Stimulated activated CD4-positive, alpha-beta T cell treated with anti-CD3 and anti-CD28 coated beads, TNF-alpha, amount 100 ng/mL, for 48 hours (primary cell): ENCODE measurements at regions not wholly inside any gene's neighbourhood (a gene's known extent, or its start where the extent isn't known, plus 50 kb on each side); places are given as distances from the start of the nearest gene placed in this dataset.

Experiments
- DNase-seq, 3 donors: peaks; one replicate each; pipeline ENCODE4 v3.0.0-alpha.2; 2020; ENCODE audit warnings: low read depth in 3 of 3

DNA sequence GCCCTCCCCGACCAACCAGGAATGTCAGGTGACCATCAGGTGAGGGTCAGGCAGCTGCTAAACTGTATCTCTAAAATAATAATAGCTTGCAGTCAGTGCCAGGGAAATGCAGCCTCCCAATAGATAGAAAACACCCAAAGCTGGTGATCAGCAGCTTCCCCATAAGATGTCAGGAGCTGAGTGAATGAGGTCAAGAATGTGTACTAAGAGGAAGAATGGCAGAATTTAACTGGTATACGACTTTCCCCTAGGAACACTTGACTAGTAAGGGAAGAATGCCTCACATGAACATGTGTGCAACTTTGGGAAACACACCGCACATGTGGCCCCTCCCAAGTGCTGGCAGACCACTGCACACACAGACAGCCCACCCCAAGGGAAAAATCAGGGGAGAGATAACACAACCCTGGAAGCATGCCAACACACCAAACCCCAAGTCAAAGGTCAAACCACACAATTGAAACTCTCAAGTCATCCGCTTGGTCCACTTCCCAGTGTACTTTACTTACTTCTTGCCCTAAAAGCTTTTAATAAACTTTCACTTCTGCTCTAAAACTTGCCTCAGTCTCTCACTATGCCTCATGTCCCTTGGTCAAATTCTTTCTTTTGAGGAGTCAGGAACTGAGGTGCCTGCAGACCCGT, 806.5 kb downstream of the OTOL1 start:
- no peak for DNase-seq

DNA sequence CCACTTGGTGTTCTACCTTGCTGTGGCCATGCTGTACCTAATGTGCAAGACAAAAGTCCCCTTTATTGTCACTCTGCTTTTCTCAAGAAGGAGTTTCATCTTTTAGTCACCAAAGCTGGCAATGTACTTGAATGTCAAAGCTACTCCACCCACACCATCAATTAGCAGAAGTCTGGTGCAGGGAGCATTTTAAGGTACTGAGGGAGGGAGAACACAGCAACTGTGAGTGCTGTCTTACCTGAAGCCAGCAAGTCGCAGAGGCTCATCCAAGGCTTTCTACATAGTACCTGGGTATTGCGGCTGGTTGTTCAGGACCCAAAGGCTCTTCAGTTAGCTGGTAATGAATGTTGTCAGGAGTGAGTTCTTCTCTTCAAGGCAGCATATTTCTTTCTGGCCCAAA, 820.4 kb downstream of the OTOL1 start:
- DNase-seq = no peak

GRCh38 chr3:162328649-162329048, 832.0 kb downstream of the OTOL1 start:
- no peak for DNase-seq

DNA sequence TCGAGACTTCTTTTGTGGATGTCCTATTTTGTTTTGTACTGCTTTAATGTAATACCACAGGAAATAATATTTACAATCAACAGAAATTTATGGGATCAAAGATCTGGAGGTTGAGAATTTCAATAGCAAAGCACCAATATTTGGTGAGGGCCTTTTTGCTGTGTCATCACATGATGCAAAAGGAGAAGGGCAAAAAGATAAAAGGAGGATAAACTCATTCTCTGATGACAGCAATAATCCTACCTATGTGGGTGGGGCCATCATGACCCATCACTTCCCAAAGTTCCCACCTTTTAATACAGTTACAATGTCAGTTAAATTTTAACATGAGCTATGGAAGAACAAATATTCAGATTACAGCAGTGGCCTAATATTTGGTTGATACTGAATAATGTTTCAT, 832.9 kb downstream of the OTOL1 start:
- no peak for DNase-seq

DNA sequence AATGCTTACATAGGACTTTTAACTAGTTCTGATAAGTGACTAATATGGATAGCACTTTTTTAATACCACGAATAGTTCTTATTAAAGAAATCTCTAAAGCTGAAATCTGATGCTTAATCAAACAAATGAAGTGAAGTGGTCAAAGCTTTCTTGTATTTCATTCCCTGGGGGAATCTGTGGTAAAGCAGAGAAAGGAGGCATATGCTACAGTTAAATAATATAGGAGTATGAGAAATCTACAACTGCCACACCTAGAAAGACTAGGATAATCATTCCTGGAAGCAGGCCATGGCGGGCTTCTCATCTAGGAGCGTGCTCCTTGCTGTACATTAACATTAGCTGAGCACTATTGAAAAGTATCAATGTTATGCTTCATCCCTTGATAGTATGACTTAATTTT, 835.7 kb downstream of the OTOL1 start:
- no peak for DNase-seq

- DNase-seq = no peak
Measured at GRCh38 chr3:162334537-162334936, 837.9 kb downstream of the OTOL1 start.

DNA sequence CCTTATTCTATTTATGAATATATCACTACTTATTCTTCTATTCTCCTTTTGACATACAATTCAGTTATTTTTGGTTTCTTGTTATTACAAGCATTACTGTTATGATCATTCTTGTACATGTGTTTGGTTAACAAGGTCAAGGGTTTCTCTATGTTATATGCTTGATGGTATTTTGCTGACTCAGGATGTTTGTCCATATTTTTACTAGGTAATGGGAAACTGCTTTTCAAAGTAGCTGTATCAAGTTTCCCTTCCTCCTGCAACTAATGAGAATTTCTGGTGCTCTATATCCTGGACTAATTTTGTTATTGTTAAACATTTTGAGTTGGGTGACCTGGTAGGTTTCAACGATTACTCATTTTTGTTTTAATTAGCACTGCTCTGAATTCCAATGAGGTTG, 841.0 kb downstream of the OTOL1 start:
- no peak for DNase-seq

GRCh38 chr3:162338514-162338913, 841.9 kb downstream of the OTOL1 start:
- no peak for DNase-seq

DNA sequence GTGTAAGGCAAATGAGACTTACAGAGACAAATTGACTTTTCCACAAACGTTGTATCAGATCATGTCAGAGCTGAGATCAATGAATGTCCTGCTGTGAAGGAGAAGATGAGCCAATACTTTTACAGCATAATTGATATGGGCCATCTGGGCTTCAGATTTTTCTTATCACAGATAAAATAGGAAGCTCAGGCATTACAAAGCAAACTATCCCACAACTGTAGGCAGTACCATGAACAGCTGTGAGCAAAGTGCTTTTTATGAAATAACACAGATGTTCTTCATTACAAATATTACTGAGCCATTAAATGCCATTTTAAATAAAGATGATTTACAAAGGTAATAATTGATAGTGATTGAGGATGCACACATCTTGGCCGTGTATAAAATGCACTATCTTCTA, 852.3 kb downstream of the OTOL1 start:
- no peak for DNase-seq

GRCh38 chr3:162353414-162353813, 856.8 kb downstream of the OTOL1 start:
- DNase-seq = no peak

DNA sequence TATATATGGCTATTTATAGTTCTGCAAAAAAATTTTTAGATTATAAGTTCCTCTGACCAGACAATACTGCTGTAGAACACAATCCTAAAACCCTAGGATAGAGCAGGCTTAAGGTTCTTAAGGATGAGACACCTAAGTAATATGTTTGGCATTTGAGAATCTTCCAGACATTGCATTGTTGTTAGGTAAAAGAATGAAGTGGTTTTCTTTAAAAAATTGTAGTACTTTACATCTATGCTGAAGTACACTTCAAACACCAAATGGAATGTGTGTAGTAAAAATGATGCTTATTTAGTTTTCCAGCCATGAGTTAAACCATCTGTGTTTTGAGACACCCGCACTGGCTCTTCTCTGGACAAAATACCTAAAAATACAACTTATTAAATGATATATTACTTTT, 857.7 kb downstream of the OTOL1 start:
- no peak for DNase-seq

DNA sequence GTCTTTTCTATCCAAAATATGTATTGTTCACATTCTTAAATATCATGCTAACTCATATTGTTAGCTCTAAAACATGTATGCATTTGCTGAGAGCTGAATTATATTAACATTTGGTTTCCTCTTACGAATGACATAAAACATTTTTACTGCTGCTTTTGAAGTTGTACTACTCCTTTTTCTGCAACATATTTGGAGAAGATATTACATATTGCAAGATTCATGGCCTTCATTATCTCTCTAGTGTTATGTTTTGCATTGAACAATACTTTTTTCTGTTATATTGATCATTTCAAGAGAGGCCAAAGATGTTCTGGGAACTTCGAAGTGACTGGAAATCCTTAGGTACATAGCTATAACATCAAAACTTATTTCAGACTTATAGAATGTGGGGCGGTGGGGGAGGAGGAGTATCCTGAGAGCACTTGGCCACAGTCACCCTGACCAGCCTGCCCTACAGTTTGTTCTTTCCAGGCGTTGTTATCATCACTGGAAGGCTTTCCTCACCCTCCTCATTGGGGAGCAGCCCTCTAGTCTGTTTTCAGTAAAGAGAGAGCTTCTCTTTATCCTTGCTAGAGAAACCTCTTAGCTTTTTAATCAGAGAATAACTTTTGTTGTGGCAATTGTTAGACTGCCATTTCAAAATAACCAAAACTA, 868.6 kb downstream of the OTOL1 start:
- DNase-seq = no peak

GRCh38 chr3:162366166-162366766, 869.7 kb downstream of the OTOL1 start:
- no peak for DNase-seq

GRCh38 chr3:162367429-162368260, 871.0 kb downstream of the OTOL1 start:
- no peak for DNase-seq

GRCh38 chr3:162368417-162368816, 871.8 kb downstream of the OTOL1 start:
- no peak for DNase-seq

DNA sequence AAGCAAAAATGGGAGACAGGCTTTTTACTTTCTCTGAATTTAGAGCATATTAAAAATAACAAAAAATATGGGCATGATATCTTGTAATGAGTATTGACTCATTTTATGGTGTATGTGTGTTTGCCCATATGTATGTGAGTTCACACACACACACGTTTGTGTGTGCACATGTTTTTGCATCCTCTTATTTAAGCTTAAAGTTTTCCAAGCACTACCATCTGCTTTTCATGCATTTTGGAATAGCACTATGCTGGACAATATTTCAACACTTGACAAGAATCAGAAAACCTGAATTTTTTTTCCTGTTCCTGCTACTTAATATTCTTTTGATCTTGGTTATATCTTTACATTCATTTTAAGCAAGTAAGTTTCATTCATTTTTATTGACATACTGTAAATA, 872.7 kb downstream of the OTOL1 start:
- DNase-seq = no peak

DNA sequence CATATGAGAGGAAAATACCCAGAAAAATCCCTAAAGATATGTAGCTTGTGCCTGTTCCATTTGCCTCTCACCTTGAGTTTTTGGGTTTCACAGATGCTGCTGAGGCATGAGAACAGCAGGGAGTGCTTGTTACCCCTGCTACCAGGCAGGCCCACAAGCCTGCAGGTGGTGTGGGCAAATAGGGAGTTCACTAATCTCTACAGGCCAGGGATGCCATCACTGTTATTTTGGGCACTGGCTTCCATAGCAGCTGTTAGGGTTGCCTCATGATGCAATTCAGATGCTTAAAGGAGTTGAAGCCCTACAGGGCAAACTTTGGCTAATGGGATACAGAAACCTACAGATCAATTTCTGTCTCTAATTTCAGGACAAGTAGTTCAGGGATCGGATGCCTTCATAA, 873.5 kb downstream of the OTOL1 start:
- DNase-seq = no peak

DNA sequence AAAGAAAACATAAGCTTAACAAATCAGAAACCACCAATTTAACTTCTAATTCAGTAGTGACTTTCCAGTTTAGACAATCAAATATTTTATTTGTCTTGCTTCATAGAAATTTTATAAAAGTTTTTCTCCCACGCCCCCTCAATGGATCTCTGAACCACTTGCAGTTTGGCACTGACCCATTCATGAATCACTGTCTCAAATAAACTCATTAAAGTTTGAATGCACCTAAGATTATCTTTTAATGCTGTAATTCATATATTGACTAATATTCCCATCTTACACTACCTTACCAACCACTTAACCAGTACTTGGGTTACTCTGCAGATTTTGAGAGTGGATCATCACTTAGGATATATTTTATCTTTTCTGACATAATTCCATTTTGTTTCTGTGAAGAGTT, 880.2 kb downstream of the OTOL1 start:
- no peak for DNase-seq

DNA sequence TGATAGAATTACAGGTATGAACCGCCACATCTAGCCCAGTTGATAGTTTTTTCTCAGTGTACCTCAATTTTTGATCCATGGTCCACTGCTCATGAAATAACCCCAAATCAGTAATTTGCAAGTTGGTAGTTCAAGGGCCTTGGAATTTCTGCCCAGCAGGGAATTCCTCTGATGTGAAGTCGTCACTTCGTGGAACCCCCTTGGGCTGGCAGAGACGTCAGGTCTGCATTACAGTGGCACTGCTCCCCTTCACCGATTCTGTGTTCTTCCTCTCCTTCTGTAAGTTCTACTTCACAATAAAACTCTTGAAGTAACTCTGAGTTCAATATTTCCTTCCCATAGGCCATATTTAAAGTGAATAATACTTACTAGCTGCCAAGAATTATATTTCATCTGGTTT, 881.0 kb downstream of the OTOL1 start:
- DNase-seq = no peak

DNA sequence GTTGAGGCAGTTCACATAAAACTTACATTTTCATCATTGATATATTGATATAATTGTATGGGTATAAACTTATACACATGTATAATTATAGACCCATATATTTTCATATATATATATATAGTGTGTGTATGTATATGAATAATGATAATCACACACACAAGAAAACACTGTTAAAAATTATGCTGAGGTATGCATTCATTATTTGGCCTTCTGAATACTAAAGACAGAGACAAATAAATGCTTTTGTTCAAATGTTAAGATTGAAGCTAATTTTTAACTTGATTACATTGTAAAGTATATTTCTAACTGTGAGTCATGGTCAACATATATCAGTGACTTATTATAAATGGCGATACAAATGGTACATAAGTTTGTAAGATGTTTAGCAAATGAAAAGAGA, 888.8 kb downstream of the OTOL1 start:
- no peak for DNase-seq

GRCh38 chr3:162390891-162391290, 894.3 kb downstream of the OTOL1 start:
- DNase-seq = no peak

DNA sequence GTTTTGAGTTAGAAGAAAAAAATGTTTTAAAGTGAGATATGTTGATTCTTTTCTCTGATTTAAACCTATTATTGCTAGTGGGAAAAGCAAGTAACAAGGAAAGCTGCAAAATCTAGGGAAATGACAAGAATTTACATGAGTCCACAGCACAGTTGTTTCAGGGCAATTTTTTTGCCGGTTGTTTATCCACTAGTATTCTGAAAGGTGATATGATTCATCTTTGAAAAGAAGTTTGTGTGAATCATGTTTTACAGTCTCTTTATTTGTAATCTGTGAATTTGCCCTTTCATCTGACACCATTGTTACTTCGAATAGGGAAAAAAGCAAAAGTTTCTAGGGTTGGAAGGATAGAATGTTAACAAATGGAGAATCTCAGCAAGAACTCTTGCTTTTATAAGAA, 894.7 kb downstream of the OTOL1 start:
- DNase-seq = no peak

DNA sequence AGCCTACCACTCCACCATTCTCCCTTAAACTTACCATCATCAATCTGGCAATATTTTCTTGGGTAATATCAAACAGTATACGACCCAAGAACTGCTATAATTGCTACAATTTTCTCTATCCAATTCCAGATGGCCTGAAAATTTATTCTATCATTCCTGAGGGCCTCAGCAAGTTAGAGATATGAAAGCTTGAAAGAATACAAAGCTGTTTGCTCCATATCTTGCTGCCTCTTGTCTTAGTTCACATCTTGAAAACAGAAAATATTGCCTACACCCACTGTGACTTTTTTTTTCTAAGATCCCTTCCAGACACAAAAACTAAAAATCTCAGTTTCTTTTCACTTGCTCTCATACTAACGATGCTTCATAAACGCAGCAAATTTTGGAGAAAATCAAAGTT, 898.9 kb downstream of the OTOL1 start:
- no peak for DNase-seq
